Panc1 (cell line): ENCODE measurements at regions not wholly inside any gene's neighbourhood (a gene's known extent, or its start where the extent isn't known, plus 50 kb on each side); places are given as distances from the start of the nearest gene placed in this dataset.

ENCODE experiments used
- ATAC-seq: fragments of 200-7000 bp; cut with Tn5 transposase; 2 replicates; pipeline ENCODE4 v1.9.1; 2020; ENCODE audit warnings: mild to moderate bottlenecking, moderate library complexity
- BruUV-seq: library from RNA; stranded (reverse); fragments of 400-500 nt; replicated peaks from 2 replicates; lab custom pipeline; 2021; lab: Mats Ljungman, UMichigan
- CTCF ChIA-PET: fragments of 300-600 bp; sonication (Branson Sonifier 250); formaldehyde crosslinking; loops from one replicate; lab custom pipeline; 2022; ENCODE audit warnings: antibody characterized with exemption; lab: Charles Lee
- POLR2A ChIA-PET: fragments of 300-600 bp; sonication (Branson Sonifier 250); formaldehyde crosslinking; loops from one replicate; lab custom pipeline; 2022; ENCODE audit warnings: antibody characterized with exemption; lab: Charles Lee
- DNase-seq: peaks from one replicate; pipeline ENCODE4 v3.0.0-alpha.2; 2010; ENCODE audit warnings: low read depth, low spot score
- H3K27ac ChIP-seq: 2 replicates; pipeline ENCODE4 v1.5.1; 2011; ENCODE audit warnings: mild to moderate bottlenecking, low read length, inconsistent platforms
- H3K27me3 ChIP-seq: fragments of 200-500 bp; sonication (Bioruptor generic); 2 replicates; pipeline ENCODE4 v1.6.0; 2014; ENCODE audit warnings: low read length, inconsistent platforms; ENCODE audit not compliant: control insufficient read depth, insufficient read depth
- H3K36me3 ChIP-seq: fragments of 200-500 bp; sonication (Bioruptor generic); 2 replicates; pipeline ENCODE4 v1.5.1; 2014; ENCODE audit warnings: inconsistent platforms, mild to moderate bottlenecking, low read length, moderate library complexity; ENCODE audit not compliant: control insufficient read depth, insufficient read depth
- H3K4me1 ChIP-seq: 2 replicates; pipeline ENCODE4 v1.5.1; 2011; ENCODE audit warnings: inconsistent platforms, mild to moderate bottlenecking, low read length, moderate library complexity; ENCODE audit not compliant: control insufficient read depth, insufficient read depth
- H3K4me3 ChIP-seq, 2 experiments: 2 replicates each; pipeline ENCODE4 v1.5.1; 2011 to 2012; ENCODE audit warnings: low read depth in 2 of 2, low read length in 2 of 2, mild to moderate bottlenecking in 2 of 2, inconsistent platforms in 1 of 2, moderate library complexity in 1 of 2
- H3K9me3 ChIP-seq: fragments of 200-500 bp; sonication (Bioruptor generic); 2 replicates; pipeline ENCODE4 v1.5.1; 2014; ENCODE audit warnings: low read depth, mild to moderate bottlenecking, inconsistent platforms, low read length, moderate library complexity; ENCODE audit not compliant: control insufficient read depth, insufficient read depth
- POLR2AphosphoS5 ChIP-seq: IDR thresholded peaks from 2 replicates; pipeline ENCODE4 v1.6.1; 2012; ENCODE audit warnings: mild to moderate bottlenecking, low read depth, low read length, moderate library complexity
- REST ChIP-seq, 2 experiments: IDR thresholded peaks; 2 replicates each; pipeline ENCODE4 v1.6.1; 2011 to 2012; ENCODE audit warnings: low read depth in 2 of 2, control low read depth in 1 of 2, low read length in 1 of 2, mild to moderate bottlenecking in 1 of 2, moderate library complexity in 1 of 2; ENCODE audit not compliant: insufficient read depth in 1 of 2
- SIN3A ChIP-seq: IDR thresholded peaks from 2 replicates; pipeline ENCODE4 v1.6.1; 2012; ENCODE audit warnings: low read depth, mild to moderate bottlenecking, low read length, moderate library complexity, borderline replicate concordance; ENCODE audit not compliant: insufficient read depth
- TCF7L2 ChIP-seq: IDR thresholded peaks from 2 replicates; pipeline ENCODE4 v1.6.1; 2011; ENCODE audit warnings: mild to moderate bottlenecking, low read depth, low read length, inconsistent platforms
- in situ Hi-C: cut with HindIII; loops from 2 replicates; pipeline ENCODE4 v1.10.0; 2016; ENCODE audit warnings: low sequenced_read_pairs, low pct_unique_long_range_greater_than_20kb
- intact Hi-C: fragments of 100-400 bp; cut with micrococcal nuclease; formaldehyde crosslinking; loops from one replicate; pipeline ENCODE4 v1.10.0; 2022; ENCODE audit not compliant: unreplicated experiment
- TF ChIP-seq, protein P1 (sequence below): fragments of 450-650 bp; IDR thresholded peaks from 2 replicates; pipeline ENCODE4 v1.5.1; 2017; ENCODE audit warnings: mild to moderate bottlenecking

- no peak overlapping the region for H3K4me3 ChIP-seq
- no peaks in the 10 kb centered on the region; the same call in 1 of the 2 replicates for H3K9me3 ChIP-seq
- POLR2A ChIA-PET: no interaction called here
- in situ Hi-C loops: no loop called here
- H3K4me1 ChIP-seq: no peaks in the 10 kb centered on the region
- DNase-seq (no peak), ATAC-seq (no peak)
- intact Hi-C loops: no loop called here
- TF ChIP-seq, protein P1, sequence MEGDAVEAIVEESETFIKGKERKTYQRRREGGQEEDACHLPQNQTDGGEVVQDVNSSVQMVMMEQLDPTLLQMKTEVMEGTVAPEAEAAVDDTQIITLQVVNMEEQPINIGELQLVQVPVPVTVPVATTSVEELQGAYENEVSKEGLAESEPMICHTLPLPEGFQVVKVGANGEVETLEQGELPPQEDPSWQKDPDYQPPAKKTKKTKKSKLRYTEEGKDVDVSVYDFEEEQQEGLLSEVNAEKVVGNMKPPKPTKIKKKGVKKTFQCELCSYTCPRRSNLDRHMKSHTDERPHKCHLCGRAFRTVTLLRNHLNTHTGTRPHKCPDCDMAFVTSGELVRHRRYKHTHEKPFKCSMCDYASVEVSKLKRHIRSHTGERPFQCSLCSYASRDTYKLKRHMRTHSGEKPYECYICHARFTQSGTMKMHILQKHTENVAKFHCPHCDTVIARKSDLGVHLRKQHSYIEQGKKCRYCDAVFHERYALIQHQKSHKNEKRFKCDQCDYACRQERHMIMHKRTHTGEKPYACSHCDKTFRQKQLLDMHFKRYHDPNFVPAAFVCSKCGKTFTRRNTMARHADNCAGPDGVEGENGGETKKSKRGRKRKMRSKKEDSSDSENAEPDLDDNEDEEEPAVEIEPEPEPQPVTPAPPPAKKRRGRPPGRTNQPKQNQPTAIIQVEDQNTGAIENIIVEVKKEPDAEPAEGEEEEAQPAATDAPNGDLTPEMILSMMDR: no peak
- no peak for TF ChIP-seq REST (IDR thresholded peaks at IDR 0.05; ENCODE audit: insufficient read depth in 1 of 2, low read depth in 2 of 2, low read length in 1 of 2)
- no peak for TF ChIP-seq POLR2AphosphoS5
- TF ChIP-seq TCF7L2: no peak
- TF ChIP-seq SIN3A: no peak
- CTCF ChIA-PET: no interaction called here
- H3K36me3 ChIP-seq: no peaks in the 10 kb centered on the region
- H3K27me3 ChIP-seq: no peaks in the 10 kb centered on the region
- no TSS peak for BruUV-seq
- no peak overlapping the region for H3K27ac ChIP-seq
Observed at GRCh38 chrX:14347523-14347922, 181.8 kb upstream of the GLRA2 start.

- Histone ChIP-seq H3K36me3 (no peaks in the 10 kb centered on the region), H3K4me3 (no peak overlapping the region), H3K9me3 (no peaks in the 10 kb centered on the region; the same call in 1 of the 2 replicates), H3K27ac (no peak overlapping the region), H3K27me3 (no peaks in the 10 kb centered on the region), H3K4me1 (no peaks in the 10 kb centered on the region)
- POLR2A ChIA-PET: no interaction called here
- BruUV-seq: no TSS peak
- DNase-seq: no peak
- no peak for TF ChIP-seq POLR2AphosphoS5
- TF ChIP-seq SIN3A: no peak
- TF ChIP-seq, protein P1: no peak
- TF ChIP-seq REST (IDR thresholded peaks at IDR 0.05; ENCODE audit: insufficient read depth in 1 of 2, low read depth in 2 of 2, low read length in 1 of 2): no peak
- TF ChIP-seq TCF7L2: no peak
- CTCF ChIA-PET: no interaction called here
- intact Hi-C loops (no loop called here), in situ Hi-C loops (no loop called here)
- ATAC-seq: no peak
Observed at GRCh38 chrX:14344172-14344940, 185.0 kb upstream of the GLRA2 start.
